SK-N-SH (cell line): ENCODE measurements at regions not wholly inside any gene's neighbourhood (a gene's known extent, or its start where the extent isn't known, plus 50 kb on each side); places are given as distances from the start of the nearest gene placed in this dataset.

Experiments
- CHD2 ChIP-seq: fragments of 150-350 bp; IDR thresholded peaks from 2 replicates; pipeline ENCODE4 v1.6.1; 2018; ENCODE audit warnings: low read length; ENCODE audit not compliant: partially characterized antibody
- EP300 ChIP-seq, 2 experiments: IDR thresholded peaks; 2 replicates each; pipeline versions ENCODE4 v1.4.0 to v1.6.1; 2012; ENCODE audit warnings: borderline replicate concordance in 1 of 2, low read depth in 1 of 2, low read length in 1 of 2
- JUND ChIP-seq: IDR thresholded peaks from 2 replicates; pipeline ENCODE4 v1.4.0; 2012
- POLR2AphosphoS5 ChIP-seq: IDR thresholded peaks from 2 replicates; pipeline ENCODE4 v1.6.1; 2012; ENCODE audit warnings: low read depth, low read length
- TAF1 ChIP-seq: IDR thresholded peaks from 2 replicates; pipeline ENCODE4 v1.6.1; 2012; ENCODE audit warnings: low read depth, mild to moderate bottlenecking, low read length, moderate library complexity, borderline replicate concordance
- YY1 ChIP-seq: IDR thresholded peaks from 2 replicates; pipeline ENCODE4 v1.4.0; 2012; ENCODE audit warnings: low read depth, mild to moderate bottlenecking
- TF ChIP-seq, protein P1 (sequence below): IDR thresholded peaks from 2 replicates; pipeline ENCODE4 v1.4.0; 2012; ENCODE audit warnings: low read depth, borderline replicate concordance
- TF ChIP-seq, protein P2 (sequence below): fragments of 200-600 bp; sonication (generic); IDR thresholded peaks from 2 replicates; pipeline ENCODE4 v1.6.1; 2017; ENCODE audit warnings: antibody characterized with exemption, mild to moderate bottlenecking, moderate library complexity
- TF ChIP-seq, protein P3 (sequence below): fragments of 150-350 bp; IDR thresholded peaks from 2 replicates; pipeline ENCODE4 v1.6.1; 2017; ENCODE audit warnings: antibody characterized with exemption, low read length, low read depth, borderline replicate concordance
- TF ChIP-seq, protein P4 (sequence below): IDR thresholded peaks from 2 replicates; pipeline ENCODE4 v1.4.0; 2012; ENCODE audit warnings: low read depth, borderline replicate concordance
- TF ChIP-seq, protein P5 (sequence below): fragments of 150-350 bp; IDR thresholded peaks from 2 replicates; pipeline ENCODE4 v1.6.1; 2016; ENCODE audit warnings: mild to moderate bottlenecking, low read depth, low read length

DNA sequence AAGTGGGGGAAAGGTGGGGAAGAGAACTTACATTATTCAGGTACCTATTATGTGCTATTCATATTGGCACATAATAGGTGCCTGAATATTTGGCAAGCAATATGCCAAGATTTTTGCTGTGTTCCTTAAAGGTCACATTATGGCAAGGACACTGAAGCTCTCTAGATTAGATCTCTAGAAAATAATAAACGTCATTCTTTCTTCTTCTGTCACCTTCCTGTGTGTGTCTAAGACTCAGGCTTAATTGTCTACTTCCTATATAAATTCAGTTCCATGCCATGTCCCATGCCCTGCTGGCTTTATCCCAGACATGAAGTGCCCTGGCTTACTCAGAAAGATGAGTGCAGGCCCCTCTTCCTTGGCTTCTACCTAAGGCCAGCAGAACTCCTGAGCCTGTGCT, 191.1 kb upstream of the CTAGE1 start:
- TF ChIP-seq EP300 (IDR thresholded peaks at IDR 0.05; ENCODE audit: borderline replicate concordance in 1 of 2, low read depth in 1 of 2, low read length in 1 of 2), result no peak
- TF ChIP-seq, protein P1, sequence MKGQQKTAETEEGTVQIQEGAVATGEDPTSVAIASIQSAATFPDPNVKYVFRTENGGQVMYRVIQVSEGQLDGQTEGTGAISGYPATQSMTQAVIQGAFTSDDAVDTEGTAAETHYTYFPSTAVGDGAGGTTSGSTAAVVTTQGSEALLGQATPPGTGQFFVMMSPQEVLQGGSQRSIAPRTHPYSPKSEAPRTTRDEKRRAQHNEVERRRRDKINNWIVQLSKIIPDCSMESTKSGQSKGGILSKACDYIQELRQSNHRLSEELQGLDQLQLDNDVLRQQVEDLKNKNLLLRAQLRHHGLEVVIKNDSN, result no peak
- TF ChIP-seq, protein P2, sequence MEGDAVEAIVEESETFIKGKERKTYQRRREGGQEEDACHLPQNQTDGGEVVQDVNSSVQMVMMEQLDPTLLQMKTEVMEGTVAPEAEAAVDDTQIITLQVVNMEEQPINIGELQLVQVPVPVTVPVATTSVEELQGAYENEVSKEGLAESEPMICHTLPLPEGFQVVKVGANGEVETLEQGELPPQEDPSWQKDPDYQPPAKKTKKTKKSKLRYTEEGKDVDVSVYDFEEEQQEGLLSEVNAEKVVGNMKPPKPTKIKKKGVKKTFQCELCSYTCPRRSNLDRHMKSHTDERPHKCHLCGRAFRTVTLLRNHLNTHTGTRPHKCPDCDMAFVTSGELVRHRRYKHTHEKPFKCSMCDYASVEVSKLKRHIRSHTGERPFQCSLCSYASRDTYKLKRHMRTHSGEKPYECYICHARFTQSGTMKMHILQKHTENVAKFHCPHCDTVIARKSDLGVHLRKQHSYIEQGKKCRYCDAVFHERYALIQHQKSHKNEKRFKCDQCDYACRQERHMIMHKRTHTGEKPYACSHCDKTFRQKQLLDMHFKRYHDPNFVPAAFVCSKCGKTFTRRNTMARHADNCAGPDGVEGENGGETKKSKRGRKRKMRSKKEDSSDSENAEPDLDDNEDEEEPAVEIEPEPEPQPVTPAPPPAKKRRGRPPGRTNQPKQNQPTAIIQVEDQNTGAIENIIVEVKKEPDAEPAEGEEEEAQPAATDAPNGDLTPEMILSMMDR, result no peak
- TF ChIP-seq, protein P3, sequence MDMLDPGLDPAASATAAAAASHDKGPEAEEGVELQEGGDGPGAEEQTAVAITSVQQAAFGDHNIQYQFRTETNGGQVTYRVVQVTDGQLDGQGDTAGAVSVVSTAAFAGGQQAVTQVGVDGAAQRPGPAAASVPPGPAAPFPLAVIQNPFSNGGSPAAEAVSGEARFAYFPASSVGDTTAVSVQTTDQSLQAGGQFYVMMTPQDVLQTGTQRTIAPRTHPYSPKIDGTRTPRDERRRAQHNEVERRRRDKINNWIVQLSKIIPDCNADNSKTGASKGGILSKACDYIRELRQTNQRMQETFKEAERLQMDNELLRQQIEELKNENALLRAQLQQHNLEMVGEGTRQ, result no peak
- TF ChIP-seq TAF1, result no peak
- no peak for TF ChIP-seq CHD2
- TF ChIP-seq POLR2AphosphoS5, result no peak
- TF ChIP-seq, protein P4, sequence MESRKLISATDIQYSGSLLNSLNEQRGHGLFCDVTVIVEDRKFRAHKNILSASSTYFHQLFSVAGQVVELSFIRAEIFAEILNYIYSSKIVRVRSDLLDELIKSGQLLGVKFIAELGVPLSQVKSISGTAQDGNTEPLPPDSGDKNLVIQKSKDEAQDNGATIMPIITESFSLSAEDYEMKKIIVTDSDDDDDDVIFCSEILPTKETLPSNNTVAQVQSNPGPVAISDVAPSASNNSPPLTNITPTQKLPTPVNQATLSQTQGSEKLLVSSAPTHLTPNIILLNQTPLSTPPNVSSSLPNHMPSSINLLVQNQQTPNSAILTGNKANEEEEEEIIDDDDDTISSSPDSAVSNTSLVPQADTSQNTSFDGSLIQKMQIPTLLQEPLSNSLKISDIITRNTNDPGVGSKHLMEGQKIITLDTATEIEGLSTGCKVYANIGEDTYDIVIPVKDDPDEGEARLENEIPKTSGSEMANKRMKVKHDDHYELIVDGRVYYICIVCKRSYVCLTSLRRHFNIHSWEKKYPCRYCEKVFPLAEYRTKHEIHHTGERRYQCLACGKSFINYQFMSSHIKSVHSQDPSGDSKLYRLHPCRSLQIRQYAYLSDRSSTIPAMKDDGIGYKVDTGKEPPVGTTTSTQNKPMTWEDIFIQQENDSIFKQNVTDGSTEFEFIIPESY, result no peak
- no peak for TF ChIP-seq JUND
- TF ChIP-seq, protein P5, sequence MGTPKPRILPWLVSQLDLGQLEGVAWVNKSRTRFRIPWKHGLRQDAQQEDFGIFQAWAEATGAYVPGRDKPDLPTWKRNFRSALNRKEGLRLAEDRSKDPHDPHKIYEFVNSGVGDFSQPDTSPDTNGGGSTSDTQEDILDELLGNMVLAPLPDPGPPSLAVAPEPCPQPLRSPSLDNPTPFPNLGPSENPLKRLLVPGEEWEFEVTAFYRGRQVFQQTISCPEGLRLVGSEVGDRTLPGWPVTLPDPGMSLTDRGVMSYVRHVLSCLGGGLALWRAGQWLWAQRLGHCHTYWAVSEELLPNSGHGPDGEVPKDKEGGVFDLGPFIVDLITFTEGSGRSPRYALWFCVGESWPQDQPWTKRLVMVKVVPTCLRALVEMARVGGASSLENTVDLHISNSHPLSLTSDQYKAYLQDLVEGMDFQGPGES, result no peak
- no peak for TF ChIP-seq YY1
